Smooth muscle cell (in vitro differentiated cells): ENCODE measurements at regions not wholly inside any gene's neighbourhood (a gene's known extent, or its start where the extent isn't known, plus 50 kb on each side); places are given as distances from the start of the nearest gene placed in this dataset.

ENCODE experiments used
- DNase-seq: peaks from one replicate; lab custom pipeline; 2025; ENCODE audit not compliant: unreplicated experiment; lab: John Stamatoyannopoulos, UW
- H2AFZ ChIP-seq: fragments of 200-600 bp; sonication (generic); 2 replicates; pipeline ENCODE4 v1.6.0; 2016; ENCODE audit warnings: antibody characterized with exemption, low read depth, mild to moderate bottlenecking
- H3F3A ChIP-seq: fragments of 200-600 bp; sonication (generic); 2 replicates; pipeline ENCODE4 v1.6.0; 2017; ENCODE audit warnings: antibody characterized with exemption, low read depth
- H3K27ac ChIP-seq: fragments of 200-600 bp; sonication (generic); 2 replicates; pipeline ENCODE4 v1.5.1; 2016; ENCODE audit warnings: low read depth, mild to moderate bottlenecking
- H3K27me3 ChIP-seq: fragments of 200-600 bp; sonication (generic); 2 replicates; pipeline ENCODE4 v1.6.1; 2016; ENCODE audit warnings: low read depth, mild to moderate bottlenecking
- H3K36me3 ChIP-seq: fragments of 200-600 bp; sonication (generic); 2 replicates; pipeline ENCODE4 v1.5.1; 2016; ENCODE audit warnings: low read depth
- H3K4me1 ChIP-seq: fragments of 200-600 bp; sonication (generic); 2 replicates; pipeline ENCODE4 v1.5.1; 2016; ENCODE audit warnings: low read depth
- H3K4me2 ChIP-seq: fragments of 200-600 bp; sonication (generic); 2 replicates; pipeline ENCODE4 v1.6.0; 2016; ENCODE audit warnings: mild to moderate bottlenecking
- H3K4me3 ChIP-seq: fragments of 200-600 bp; sonication (generic); 2 replicates; pipeline ENCODE4 v1.5.1; 2016; ENCODE audit warnings: mild to moderate bottlenecking
- H3K79me2 ChIP-seq: fragments of 200-600 bp; sonication (generic); 2 replicates; pipeline ENCODE4 v1.6.0; 2016; ENCODE audit warnings: low read depth, mild to moderate bottlenecking
- H3K9ac ChIP-seq: fragments of 200-600 bp; sonication (generic); 2 replicates; pipeline ENCODE4 v1.6.0; 2016; ENCODE audit warnings: low read depth
- H3K9me3 ChIP-seq: fragments of 200-600 bp; sonication (generic); replicated peaks from 2 replicates; pipeline ENCODE4 v1.5.1; 2016; ENCODE audit warnings: low read depth
- H4K20me1 ChIP-seq: fragments of 200-600 bp; sonication (generic); 2 replicates; pipeline ENCODE4 v1.6.0; 2016; ENCODE audit warnings: low read depth
- WGBS: methylation state at CpG from one replicate; pipeline ENCODE4 v1.1.7; 2016; ENCODE audit warnings: low lambda C conversion rate; 5-methylcytosine and 5-hydroxymethylcytosine counted together
- TF ChIP-seq, protein P1 (sequence below): fragments of 200-600 bp; sonication (generic); IDR thresholded peaks from 2 replicates; pipeline ENCODE4 v1.5.1; 2017; ENCODE audit warnings: borderline replicate concordance, mild to moderate bottlenecking, antibody characterized with exemption; ENCODE audit not compliant: insufficient read depth, poor library complexity, severe bottlenecking

DNA sequence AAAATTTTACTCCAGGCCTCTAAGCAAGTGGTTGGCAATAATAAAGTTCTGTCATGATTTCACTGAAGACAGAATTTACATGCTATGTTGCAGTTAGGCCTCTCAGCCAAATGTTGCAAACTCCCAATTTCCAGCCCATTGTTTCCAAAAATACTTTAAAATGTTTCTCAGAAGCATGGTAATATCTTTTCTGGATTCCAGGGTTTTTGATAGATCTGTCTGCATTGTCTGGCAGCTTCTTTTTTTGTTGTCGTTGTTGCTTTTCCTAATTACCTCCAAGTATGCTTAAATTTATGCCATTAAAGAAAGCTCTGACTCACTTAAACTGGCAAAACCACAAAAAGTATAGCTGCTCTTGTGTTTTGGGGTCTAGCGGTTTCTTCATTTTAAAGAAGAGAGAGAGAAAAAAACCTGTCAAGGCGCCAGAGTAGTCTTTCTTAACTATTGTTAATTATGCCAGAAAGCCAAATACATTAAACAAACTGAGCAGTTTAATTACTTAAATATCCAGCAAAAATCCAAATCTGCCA, 97.0 kb downstream of the AGTR2 start:
- H2AFZ ChIP-seq = no peak overlapping the region
- no peak for DNase-seq
- no peak overlapping the region for H3K27ac ChIP-seq

GRCh38 chrX:116272322-116272721, 101.8 kb downstream of the AGTR2 start:
- Histone ChIP-seq H2AFZ (no peak overlapping the region), H3K4me2 (no peak overlapping the region), H3K9ac (no peak overlapping the region), H3K9me3 (no peaks in the 10 kb centered on the region), H3K4me1 (no peaks in the 10 kb centered on the region), H3F3A (no peaks in the 10 kb centered on the region), H3K27me3 (no peaks in the 10 kb centered on the region), H3K27ac (peak overlapping the region; percentile 49), H3K36me3 (no peaks in the 10 kb centered on the region), H3K4me3 (no peak overlapping the region), H4K20me1 (no peaks in the 10 kb centered on the region), H3K79me2 (no peaks in the 10 kb centered on the region)
- 26% methylated on average over 3 of the region's 3 CpGs for WGBS
- no peak for DNase-seq
- TF ChIP-seq, protein P1, sequence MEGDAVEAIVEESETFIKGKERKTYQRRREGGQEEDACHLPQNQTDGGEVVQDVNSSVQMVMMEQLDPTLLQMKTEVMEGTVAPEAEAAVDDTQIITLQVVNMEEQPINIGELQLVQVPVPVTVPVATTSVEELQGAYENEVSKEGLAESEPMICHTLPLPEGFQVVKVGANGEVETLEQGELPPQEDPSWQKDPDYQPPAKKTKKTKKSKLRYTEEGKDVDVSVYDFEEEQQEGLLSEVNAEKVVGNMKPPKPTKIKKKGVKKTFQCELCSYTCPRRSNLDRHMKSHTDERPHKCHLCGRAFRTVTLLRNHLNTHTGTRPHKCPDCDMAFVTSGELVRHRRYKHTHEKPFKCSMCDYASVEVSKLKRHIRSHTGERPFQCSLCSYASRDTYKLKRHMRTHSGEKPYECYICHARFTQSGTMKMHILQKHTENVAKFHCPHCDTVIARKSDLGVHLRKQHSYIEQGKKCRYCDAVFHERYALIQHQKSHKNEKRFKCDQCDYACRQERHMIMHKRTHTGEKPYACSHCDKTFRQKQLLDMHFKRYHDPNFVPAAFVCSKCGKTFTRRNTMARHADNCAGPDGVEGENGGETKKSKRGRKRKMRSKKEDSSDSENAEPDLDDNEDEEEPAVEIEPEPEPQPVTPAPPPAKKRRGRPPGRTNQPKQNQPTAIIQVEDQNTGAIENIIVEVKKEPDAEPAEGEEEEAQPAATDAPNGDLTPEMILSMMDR = no peak

More for the DNA sequence above, 97.0 kb downstream of the AGTR2 start:
- 58% methylated on average over 3 of the region's 3 CpGs for WGBS
- no peaks in the 10 kb centered on the region for H3K9me3 ChIP-seq
- H3K4me3 ChIP-seq = no peak overlapping the region
- H3K27me3 ChIP-seq = no peaks in the 10 kb centered on the region
- no peaks in the 10 kb centered on the region for H3K36me3 ChIP-seq
- no peaks in the 10 kb centered on the region for H4K20me1 ChIP-seq
- no peaks in the 10 kb centered on the region for H3F3A ChIP-seq
- H3K79me2 ChIP-seq = no peaks in the 10 kb centered on the region
- H3K4me2 ChIP-seq = no peak overlapping the region
- TF ChIP-seq, protein P1 = no peak
- no peaks in the 10 kb centered on the region for H3K4me1 ChIP-seq
- no peak overlapping the region for H3K9ac ChIP-seq

- TF ChIP-seq, protein P1 = no peak
- Histone ChIP-seq H4K20me1 (no peaks in the 10 kb centered on the region), H3K79me2 (no peaks in the 10 kb centered on the region), H3K9ac (no peak overlapping the region), H3K36me3 (no peaks in the 10 kb centered on the region), H3K4me2 (no peak overlapping the region), H3F3A (no peaks in the 10 kb centered on the region), H2AFZ (no peak overlapping the region), H3K27ac (peak overlapping the region; percentile 25), H3K4me1 (no peaks in the 10 kb centered on the region), H3K4me3 (no peak overlapping the region), H3K27me3 (no peaks in the 10 kb centered on the region), H3K9me3 (no peaks in the 10 kb centered on the region)
- DNase-seq = no peak
These were observed 102.3 kb downstream of the AGTR2 start for GRCh38 chrX:116272861-116273260.

GRCh38 chrX:116276261-116276660, 105.7 kb downstream of the AGTR2 start:
- WGBS = 49% methylated on average over 1 of the region's 1 CpG

More at GRCh38 chrX:116276261-116276660, 105.7 kb downstream of the AGTR2 start:
- no peak overlapping the region for H3K9ac ChIP-seq
- no peaks in the 10 kb centered on the region for H3K4me1 ChIP-seq
- TF ChIP-seq, protein P1 = no peak
- H3F3A ChIP-seq = no peaks in the 10 kb centered on the region
- no peak overlapping the region for H3K27ac ChIP-seq
- no peak for DNase-seq
- no peak overlapping the region for H2AFZ ChIP-seq
- H4K20me1 ChIP-seq = no peaks in the 10 kb centered on the region
- H3K4me2 ChIP-seq = no peak overlapping the region
- H3K79me2 ChIP-seq = no peaks in the 10 kb centered on the region
- no peak overlapping the region for H3K4me3 ChIP-seq
- peaks cover 3% of the 10 kb centered on the region for H3K9me3 ChIP-seq
- H3K27me3 ChIP-seq = no peaks in the 10 kb centered on the region
- H3K36me3 ChIP-seq = no peaks in the 10 kb centered on the region
